Liver (tissue), 3 donors: ENCODE measurements at regions not wholly inside any gene's neighbourhood (a gene's known extent, or its start where the extent isn't known, plus 50 kb on each side); places are given as distances from the start of the nearest gene placed in this dataset.

Experiments used
- CTCF ChIP-seq: fragments of 150-350 bp; IDR thresholded peaks from 2 replicates; pipeline ENCODE4 v1.5.1; 2017; ENCODE audit warnings: improper control_type of control experiment, low read depth, low read length; ENCODE audit not compliant: missing input control
- HNF4A ChIP-seq, 2 donors: conservative IDR thresholded peaks; 2 replicates each; pipeline ENCODE4 v1.6.1; 2016; ENCODE audit warnings: antibody characterized with exemption in 2 of 2, mild to moderate bottlenecking in 2 of 2
- donor health status: healthy.
- donor health status: healthy.

DNA sequence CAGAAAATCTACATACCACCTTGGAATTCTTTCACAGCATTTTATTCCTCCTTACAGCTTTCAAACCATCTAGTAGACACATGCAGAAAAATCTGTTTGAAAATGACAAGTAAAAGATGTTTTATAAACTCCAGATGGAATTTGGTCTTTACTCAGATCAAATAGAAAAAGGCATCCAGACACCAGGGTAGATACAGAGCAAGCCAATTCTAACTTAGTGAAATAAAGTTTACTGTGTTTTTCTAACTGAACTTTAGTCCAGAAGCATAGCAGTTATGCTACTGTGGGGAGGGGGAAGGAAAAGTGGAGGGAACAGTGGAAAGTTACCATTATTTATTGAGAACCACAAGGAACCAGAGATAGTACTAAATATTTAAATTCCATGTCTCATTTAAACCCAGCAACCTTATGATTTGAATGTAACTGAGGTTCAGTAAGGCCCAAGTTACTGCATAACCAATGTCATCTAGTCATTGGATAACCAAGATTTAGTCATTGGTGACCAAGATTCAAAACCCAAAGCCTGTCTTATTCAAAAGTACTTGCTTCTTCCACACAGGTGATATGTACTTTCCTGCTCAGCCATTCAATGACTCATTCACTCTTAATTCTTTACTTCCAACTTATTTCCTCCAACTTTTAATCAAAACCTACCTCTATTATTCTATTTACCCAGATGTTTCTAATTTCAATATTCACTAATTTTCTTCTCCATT is 57.7 kb downstream of the RAD51AP2 start:
- TF ChIP-seq HNF4A (conservative IDR thresholded peaks at IDR 0.05) (no peak), CTCF (no peak)
